ENCODE measurements at regions not wholly inside any gene's neighbourhood (a gene's known extent, or its start where the extent isn't known, plus 50 kb on each side); places are given as distances from the start of the nearest gene placed in this dataset.

GRCh38 chr9:26324786-26325443 lies 567.7 kb downstream of the CAAP1 start:
- no peak overlapping the region for H3K27ac ChIP-seq (ENCODE audit: low read length)
- H3K4me3 ChIP-seq (ENCODE audit: low read depth in 2 of 2, low read length in 2 of 2) = no peak overlapping the region
- intact Hi-C loops (cut with micrococcal nuclease; ENCODE audit: unreplicated experiment) (loop anchor here (10.0 kb wide), 1 partner anchor 360 kb away; no protein-coding TSS in a partner anchor), in situ Hi-C loops (cut with HindIII; ENCODE audit: low pct_unique_long_range_greater_than_20kb, low sequenced_read_pairs) (no loop called here)
- H3K27me3 ChIP-seq (ENCODE audit: control insufficient read depth, insufficient read depth, low read length) = no peaks in the 10 kb centered on the region
- TF ChIP-seq CTCF (IDR thresholded peaks at IDR 0.05) (no peak), REST (IDR thresholded peaks at IDR 0.05; ENCODE audit: insufficient read depth in 1 of 2, low read depth in 2 of 2, low read length in 1 of 2) (no peak), POLR2AphosphoS5 (IDR thresholded peaks at IDR 0.05; ENCODE audit: low read depth, low read length) (no peak), TCF7L2 (IDR thresholded peaks at IDR 0.05; ENCODE audit: low read depth, low read length) (no peak), SIN3A (IDR thresholded peaks at IDR 0.05; ENCODE audit: borderline replicate concordance, insufficient read depth, low read depth, low read length) (no peak)
- BruUV-seq (replicated peaks) = no TSS peak
- no peaks in the 10 kb centered on the region for H3K9me3 ChIP-seq (ENCODE audit: control insufficient read depth, insufficient read depth, low read depth, low read length)
- H3K36me3 ChIP-seq (ENCODE audit: control insufficient read depth, insufficient read depth, low read length) = no peaks in the 10 kb centered on the region
- ATAC-seq = no peak
- ChIA-PET CTCF (no interaction called here), POLR2A (no interaction called here)
- no peaks in the 10 kb centered on the region for H3K4me1 ChIP-seq (ENCODE audit: control insufficient read depth, insufficient read depth, low read length)
- no peak for DNase-seq (ENCODE audit: low read depth, low spot score)

GRCh38 chr9:26321935-26322334 lies 570.7 kb downstream of the CAAP1 start:
- no peak overlapping the region for H3K4me3 ChIP-seq (ENCODE audit: low read depth in 2 of 2, low read length in 2 of 2)
- H3K4me1 ChIP-seq (ENCODE audit: control insufficient read depth, insufficient read depth, low read length) = no peaks in the 10 kb centered on the region
- TF ChIP-seq CTCF (IDR thresholded peaks at IDR 0.05) (no peak), REST (IDR thresholded peaks at IDR 0.05; ENCODE audit: insufficient read depth in 1 of 2, low read depth in 2 of 2, low read length in 1 of 2) (no peak), TCF7L2 (IDR thresholded peaks at IDR 0.05; ENCODE audit: low read depth, low read length) (no peak), SIN3A (IDR thresholded peaks at IDR 0.05; ENCODE audit: borderline replicate concordance, insufficient read depth, low read depth, low read length) (no peak), POLR2AphosphoS5 (IDR thresholded peaks at IDR 0.05; ENCODE audit: low read depth, low read length) (no peak)
- H3K9me3 ChIP-seq (ENCODE audit: control insufficient read depth, insufficient read depth, low read depth, low read length) = no peaks in the 10 kb centered on the region
- no peak overlapping the region for H3K27ac ChIP-seq (ENCODE audit: low read length)
- no peaks in the 10 kb centered on the region for H3K36me3 ChIP-seq (ENCODE audit: control insufficient read depth, insufficient read depth, low read length)
- DNase-seq (ENCODE audit: low read depth, low spot score) = no peak
- POLR2A ChIA-PET = no interaction called here
- intact Hi-C loops (cut with micrococcal nuclease; ENCODE audit: unreplicated experiment) = loop anchor here (10.0 kb wide), 1 partner anchor 357 kb away; no protein-coding TSS in a partner anchor
- ATAC-seq = no peak
- CTCF ChIA-PET = no interaction called here
- no peaks in the 10 kb centered on the region for H3K27me3 ChIP-seq (ENCODE audit: control insufficient read depth, insufficient read depth, low read length)
- no TSS peak for BruUV-seq (replicated peaks)
- in situ Hi-C loops (cut with HindIII; ENCODE audit: low pct_unique_long_range_greater_than_20kb, low sequenced_read_pairs) = no loop called here
